Lung (tissue), 11 donors: ENCODE measurements at regions not wholly inside any gene's neighbourhood (a gene's known extent, or its start where the extent isn't known, plus 50 kb on each side); places are given as distances from the start of the nearest gene placed in this dataset.

Source experiments
- ATAC-seq: fragments of 200-7000 bp; cut with Tn5 transposase; one replicate; pipeline ENCODE4 v1.9.1; 2020; ENCODE audit warnings: moderate number of reproducible peaks; ENCODE audit not compliant: insufficient read depth, low FRiP score
- DNase-seq, 3 donors: peaks; one replicate each; pipeline ENCODE4 v3.0.0-alpha.2; 2013 to 2017
- H3K27ac ChIP-seq, 2 donors: one replicate each; pipeline ENCODE4 v1.5.1; 2013; ENCODE audit warnings: mild to moderate bottlenecking in 2 of 2, moderate library complexity in 2 of 2, control low read depth in 1 of 2, inconsistent platforms in 1 of 2, low read depth in 1 of 2, low read length in 1 of 2
- H3K27me3 ChIP-seq, 3 donors: one replicate each; pipeline ENCODE4 v1.5.1; 2013; ENCODE audit warnings: low read length in 2 of 3; ENCODE audit not compliant: control insufficient read depth in 3 of 3, insufficient read depth in 3 of 3
- H3K36me3 ChIP-seq, 4 donors: one replicate each; pipeline ENCODE4 v1.5.1; 2013; ENCODE audit warnings: low read length in 4 of 4, mild to moderate bottlenecking in 1 of 4, moderate library complexity in 1 of 4; ENCODE audit not compliant: control insufficient read depth in 4 of 4, insufficient read depth in 4 of 4
- H3K4me1 ChIP-seq, 5 donors: one replicate each; pipeline ENCODE4 v1.5.1; 2013; ENCODE audit warnings: low read length in 5 of 5, mild to moderate bottlenecking in 2 of 5, moderate library complexity in 1 of 5; ENCODE audit not compliant: control insufficient read depth in 5 of 5, insufficient read depth in 5 of 5
- H3K4me3 ChIP-seq: one replicate; pipeline ENCODE4 v1.5.1; 2013; ENCODE audit warnings: mild to moderate bottlenecking, control low read depth, moderate library complexity
- H3K9ac ChIP-seq, 2 donors: one replicate each; pipeline ENCODE4 v1.5.1; 2013; ENCODE audit warnings: low read length in 2 of 2, control low read depth in 1 of 2; ENCODE audit not compliant: insufficient read depth in 1 of 2
- H3K9me3 ChIP-seq, 4 donors: one replicate each; pipeline ENCODE4 v1.5.1; 2013; ENCODE audit warnings: low read length in 3 of 4, mild to moderate bottlenecking in 1 of 4, moderate library complexity in 1 of 4; ENCODE audit not compliant: control insufficient read depth in 4 of 4, insufficient read depth in 3 of 4
- CTCF ChIP-seq: IDR thresholded peaks from 2 replicates; pipeline ENCODE4 v1.5.1; 2012; ENCODE audit warnings: mild to moderate bottlenecking; ENCODE audit errors: control extremely low read depth, extremely low read depth
- WGBS, 2 donors: extraction: QIAGEN DNeasy Blood & Tissue Kit; methylation state at CpG; one replicate each; pipeline ENCODE4 v1.1.7; 2013; 5-methylcytosine and 5-hydroxymethylcytosine counted together
- donor health status: control.
- donor health status: control.
- donor health status: Bipolar disorder and iron deficiency.
- donor health status: healthy.
- donor health status: DM: yes; HTN: yes; CAD: no.

- peaks cover 0 to 66% (median 18%) of the 10 kb centered on the region in 5 donors for H3K4me1 ChIP-seq
- H3K9me3 ChIP-seq: peaks cover 0 to 3% (median 0%) of the 10 kb centered on the region in 4 donors
- no peak for ATAC-seq
Observed at GRCh38 chr15:69857686-69858391, 239.9 kb downstream of the TLE3 start.

GRCh38 chr15:69858456-69858855 is 239.3 kb downstream of the TLE3 start:
- no peak overlapping the region for H3K9ac ChIP-seq
- H3K4me1 ChIP-seq: peaks cover 0 to 64% (median 18%) of the 10 kb centered on the region in 5 donors
- ATAC-seq: no peak
- H3K36me3 ChIP-seq: no peaks in the 10 kb centered on the region
- no peak for TF ChIP-seq CTCF
- DNase-seq: peak; percentile 38 to 73 (median 69)
- no peak overlapping the region for H3K27ac ChIP-seq
- peaks cover 0 to 3% (median 0%) of the 10 kb centered on the region in 4 donors for H3K9me3 ChIP-seq
- no peaks in the 10 kb centered on the region for H3K27me3 ChIP-seq
- H3K4me3 ChIP-seq: no peak overlapping the region
- WGBS, 2 donors: 87 to 94% methylated on average over 5 of the region's 5 CpGs

More at GRCh38 chr15:69857686-69858391, 239.9 kb downstream of the TLE3 start:
- H3K4me3 ChIP-seq: no peak overlapping the region
- no peak for TF ChIP-seq CTCF
- DNase-seq: peak; percentile 35 to 47 (median 36)
- H3K9ac ChIP-seq: no peak overlapping the region
- H3K27me3 ChIP-seq: no peaks in the 10 kb centered on the region
- WGBS, 2 donors: 69 to 75% methylated on average over 10 of the region's 10 CpGs
- H3K36me3 ChIP-seq: no peaks in the 10 kb centered on the region
- no peak overlapping the region for H3K27ac ChIP-seq

- Histone ChIP-seq H3K36me3 (no peaks in the 10 kb centered on the region), H3K4me3 (no peak overlapping the region), H3K9ac (no peak overlapping the region), H3K9me3 (peaks cover 0 to 3% (median 0%) of the 10 kb centered on the region in 4 donors), H3K4me1 (peaks cover 0 to 51% (median 12%) of the 10 kb centered on the region in 5 donors), H3K27ac (no peak overlapping the region), H3K27me3 (no peaks in the 10 kb centered on the region)
- TF ChIP-seq CTCF: no peak
- ATAC-seq (no peak), DNase-seq (no peak)
- WGBS, 2 donors: 95 to 98% methylated on average over 5 of the region's 5 CpGs
Observed at GRCh38 chr15:69859866-69860265, 237.9 kb downstream of the TLE3 start.
